CD4-positive, CD25-positive, alpha-beta regulatory T cell (primary cell): ENCODE measurements at regions not wholly inside any gene's neighbourhood (a gene's known extent, or its start where the extent isn't known, plus 50 kb on each side); places are given as distances from the start of the nearest gene placed in this dataset.

ENCODE experiments used
- ATAC-seq, 2 donors: fragments of 150-1000 bp; cut with Tn5 transposase; one replicate each; pipeline ENCODE4 v1.10.0; 2021; ENCODE audit warnings: low read depth in 2 of 2, moderate number of reproducible peaks in 2 of 2, moderate library complexity in 1 of 2
- DNase-seq, 3 donors: peaks; one replicate each; pipeline versions ENCODE4 v3.0.0 to v3.0.0-alpha.2; 2012 to 2022; ENCODE audit warnings: mixed read lengths in 1 of 3
- H3K27ac ChIP-seq: one replicate; pipeline ENCODE4 v1.7.0; 2013; ENCODE audit warnings: mild to moderate bottlenecking, low read length; ENCODE audit not compliant: insufficient read depth, poor library complexity, severe bottlenecking
- H3K27me3 ChIP-seq: one replicate; pipeline ENCODE4 v1.7.0; 2013; ENCODE audit warnings: low read length; ENCODE audit not compliant: control insufficient read depth, insufficient read depth
- H3K36me3 ChIP-seq: one replicate; pipeline ENCODE4 v1.7.0; 2013; ENCODE audit warnings: mild to moderate bottlenecking, low read length, moderate library complexity; ENCODE audit not compliant: control insufficient read depth, insufficient read depth
- H3K4me1 ChIP-seq: 2 replicates; pipeline ENCODE4 v1.7.0; 2013; ENCODE audit warnings: mild to moderate bottlenecking, low read length; ENCODE audit not compliant: insufficient read depth, control insufficient read depth, poor library complexity, severe bottlenecking
- H3K4me3 ChIP-seq: one replicate; pipeline ENCODE4 v1.7.0; 2013; ENCODE audit warnings: low read depth, mild to moderate bottlenecking, low read length, moderate library complexity
- H3K9me3 ChIP-seq, 2 experiments: 1 replicate in 1 of 2; 2 replicates in 1 of 2; pipeline ENCODE4 v1.7.0; 2013; ENCODE audit warnings: low read length in 2 of 2, mild to moderate bottlenecking in 1 of 2, moderate library complexity in 1 of 2; ENCODE audit not compliant: control insufficient read depth in 2 of 2
- H3K27ac Mint-ChIP-seq, 3 donors: one replicate each; pipeline ENCODE4 v1.8.0; 2020 to 2022; ENCODE audit warnings: mild to moderate bottlenecking in 3 of 3, mixed read lengths in 3 of 3, moderate library complexity in 2 of 3
- H3K27me3 Mint-ChIP-seq: one replicate; pipeline ENCODE4 v1.8.0; 2022; ENCODE audit warnings: mild to moderate bottlenecking, mixed read lengths
- H3K36me3 Mint-ChIP-seq: one replicate; pipeline ENCODE4 v1.8.0; 2020; ENCODE audit warnings: mixed read lengths
- H3K4me1 Mint-ChIP-seq, 4 donors: one replicate each; pipeline ENCODE4 v1.8.0; 2020 to 2022; ENCODE audit warnings: mixed read lengths in 4 of 4, mild to moderate bottlenecking in 1 of 4
- H3K4me3 Mint-ChIP-seq, 4 donors: one replicate each; pipeline ENCODE4 v1.8.0; 2020 to 2022; ENCODE audit warnings: mild to moderate bottlenecking in 4 of 4, mixed read lengths in 4 of 4, moderate library complexity in 3 of 4
- H3K9me3 Mint-ChIP-seq, 7 donors: one replicate each; pipeline ENCODE4 v1.8.0; 2020 to 2022; ENCODE audit warnings: mixed read lengths in 7 of 7, mild to moderate bottlenecking in 3 of 7, moderate library complexity in 2 of 7

GRCh38 chr9:2417730-2418129 is 203.9 kb upstream of the VLDLR start:
- Histone ChIP-seq H3K4me3 (no peak overlapping the region), H3K27ac (no peak overlapping the region), H3K27me3 (no peaks in the 10 kb centered on the region), H3K9me3 (no peaks in the 10 kb centered on the region), H3K36me3 (no peaks in the 10 kb centered on the region), H3K4me1 (no peaks in the 10 kb centered on the region)
- Mint-ChIP-seq H3K27ac (no peak overlapping the region), H3K4me3 (no peak overlapping the region), H3K27me3 (no peaks in the 10 kb centered on the region), H3K36me3 (no peaks in the 10 kb centered on the region), H3K4me1 (no peaks in the 10 kb centered on the region), H3K9me3 (peaks cover 0 to 5% (median 0%) of the 10 kb centered on the region in 7 donors)
- DNase-seq (no peak), ATAC-seq (no peak)

GRCh38 chr9:2418619-2419018 is 203.0 kb upstream of the VLDLR start:
- no peaks in the 10 kb centered on the region for H3K4me1 Mint-ChIP-seq
- Histone ChIP-seq H3K4me1 (no peaks in the 10 kb centered on the region), H3K27me3 (no peaks in the 10 kb centered on the region), H3K36me3 (no peaks in the 10 kb centered on the region), H3K9me3 (no peaks in the 10 kb centered on the region), H3K27ac (no peak overlapping the region), H3K4me3 (no peak overlapping the region)
- H3K36me3 Mint-ChIP-seq = no peaks in the 10 kb centered on the region
- H3K27me3 Mint-ChIP-seq = no peaks in the 10 kb centered on the region
- H3K9me3 Mint-ChIP-seq = peaks cover 0 to 5% (median 0%) of the 10 kb centered on the region in 7 donors
- no peak overlapping the region for H3K4me3 Mint-ChIP-seq
- DNase-seq (no peak), ATAC-seq (no peak)
- H3K27ac Mint-ChIP-seq = no peak overlapping the region

- Histone ChIP-seq H3K27ac (no peak overlapping the region), H3K4me3 (no peak overlapping the region), H3K4me1 (no peaks in the 10 kb centered on the region), H3K27me3 (no peaks in the 10 kb centered on the region), H3K9me3 (no peaks in the 10 kb centered on the region), H3K36me3 (no peaks in the 10 kb centered on the region)
- no peaks in the 10 kb centered on the region for H3K36me3 Mint-ChIP-seq
- H3K27me3 Mint-ChIP-seq = no peaks in the 10 kb centered on the region
- no peak overlapping the region for H3K27ac Mint-ChIP-seq
- no peak for ATAC-seq
- no peak for DNase-seq
- no peak overlapping the region for H3K4me3 Mint-ChIP-seq
- no peaks in the 10 kb centered on the region for H3K4me1 Mint-ChIP-seq
- H3K9me3 Mint-ChIP-seq = peaks cover 0 to 5% (median 0%) of the 10 kb centered on the region in 7 donors
Observed at GRCh38 chr9:2419347-2419746, 202.2 kb upstream of the VLDLR start.

GRCh38 chr9:2420543-2420942 is 201.0 kb upstream of the VLDLR start:
- Mint-ChIP-seq H3K9me3 (peaks cover 0 to 3% (median 0%) of the 10 kb centered on the region in 7 donors), H3K4me3 (no peak overlapping the region), H3K36me3 (no peaks in the 10 kb centered on the region), H3K4me1 (no peaks in the 10 kb centered on the region), H3K27ac (no peak overlapping the region), H3K27me3 (no peaks in the 10 kb centered on the region)
- Histone ChIP-seq H3K27me3 (no peaks in the 10 kb centered on the region), H3K4me1 (no peaks in the 10 kb centered on the region), H3K27ac (no peak overlapping the region), H3K36me3 (no peaks in the 10 kb centered on the region), H3K9me3 (no peaks in the 10 kb centered on the region), H3K4me3 (no peak overlapping the region)
- no peak for ATAC-seq
- DNase-seq = no peak

GRCh38 chr9:2424619-2425033 is 197.0 kb upstream of the VLDLR start:
- peaks cover 0 to 4% (median 0%) of the 10 kb centered on the region in 7 donors for H3K9me3 Mint-ChIP-seq
- H3K4me1 Mint-ChIP-seq = no peaks in the 10 kb centered on the region
- Histone ChIP-seq H3K4me3 (no peak overlapping the region), H3K4me1 (no peaks in the 10 kb centered on the region), H3K9me3 (no peaks in the 10 kb centered on the region), H3K27me3 (no peaks in the 10 kb centered on the region), H3K36me3 (no peaks in the 10 kb centered on the region), H3K27ac (no peak overlapping the region)
- DNase-seq (no peak), ATAC-seq (no peak)
- H3K27ac Mint-ChIP-seq = no peak overlapping the region
- H3K36me3 Mint-ChIP-seq = no peaks in the 10 kb centered on the region
- H3K4me3 Mint-ChIP-seq = no peak overlapping the region
- peaks cover 6% of the 10 kb centered on the region for H3K27me3 Mint-ChIP-seq

GRCh38 chr9:2425676-2426075 is 195.9 kb upstream of the VLDLR start:
- Mint-ChIP-seq H3K27ac (no peak overlapping the region), H3K4me1 (no peaks in the 10 kb centered on the region), H3K9me3 (peaks cover 0 to 3% (median 0%) of the 10 kb centered on the region in 7 donors), H3K36me3 (no peaks in the 10 kb centered on the region), H3K4me3 (no peak overlapping the region), H3K27me3 (peaks cover 7% of the 10 kb centered on the region)
- no peak for DNase-seq
- H3K4me1 ChIP-seq = no peaks in the 10 kb centered on the region
- H3K27me3 ChIP-seq = no peaks in the 10 kb centered on the region
- ATAC-seq = no peak
- no peaks in the 10 kb centered on the region for H3K9me3 ChIP-seq
- H3K27ac ChIP-seq = no peak overlapping the region
- no peaks in the 10 kb centered on the region for H3K36me3 ChIP-seq
- no peak overlapping the region for H3K4me3 ChIP-seq

GRCh38 chr9:2427120-2427891 is 194.3 kb upstream of the VLDLR start:
- H3K27me3 ChIP-seq = no peaks in the 10 kb centered on the region
- no peak overlapping the region for H3K4me3 ChIP-seq
- Mint-ChIP-seq H3K9me3 (peaks cover 0 to 3% (median 0%) of the 10 kb centered on the region in 7 donors), H3K27me3 (peaks cover 7% of the 10 kb centered on the region), H3K4me1 (no peaks in the 10 kb centered on the region), H3K4me3 (no peak overlapping the region), H3K36me3 (no peaks in the 10 kb centered on the region), H3K27ac (no peak overlapping the region)
- DNase-seq (no peak), ATAC-seq (no peak)
- no peaks in the 10 kb centered on the region for H3K4me1 ChIP-seq
- no peaks in the 10 kb centered on the region for H3K9me3 ChIP-seq
- H3K27ac ChIP-seq = no peak overlapping the region
- H3K36me3 ChIP-seq = no peaks in the 10 kb centered on the region

GRCh38 chr9:2439957-2440356 is 181.6 kb upstream of the VLDLR start:
- Histone ChIP-seq H3K9me3 (peaks cover 0 to 17% of the 10 kb centered on the region in 2 experiments), H3K4me1 (no peaks in the 10 kb centered on the region), H3K36me3 (no peaks in the 10 kb centered on the region), H3K4me3 (no peak overlapping the region), H3K27ac (no peak overlapping the region), H3K27me3 (no peaks in the 10 kb centered on the region)
- peaks cover 2 to 27% (median 7%) of the 10 kb centered on the region in 7 donors for H3K9me3 Mint-ChIP-seq
- no peak overlapping the region for H3K4me3 Mint-ChIP-seq
- ATAC-seq = no peak
- H3K36me3 Mint-ChIP-seq = no peaks in the 10 kb centered on the region
- no peak overlapping the region for H3K27ac Mint-ChIP-seq
- H3K27me3 Mint-ChIP-seq = no peaks in the 10 kb centered on the region
- H3K4me1 Mint-ChIP-seq = no peaks in the 10 kb centered on the region
- no peak for DNase-seq
